GM19395 (cell line): ENCODE measurements at regions not wholly inside any gene's neighbourhood (a gene's known extent, or its start where the extent isn't known, plus 50 kb on each side); places are given as distances from the start of the nearest gene placed in this dataset.

ENCODE experiments used
- ATAC-seq: cut with Tn5 transposase; IDR thresholded peaks from one replicate; pipeline ENCODE4 v1.9.1; 2021; ENCODE audit warnings: mild to moderate bottlenecking, moderate library complexity; ENCODE audit not compliant: unreplicated experiment

DNA sequence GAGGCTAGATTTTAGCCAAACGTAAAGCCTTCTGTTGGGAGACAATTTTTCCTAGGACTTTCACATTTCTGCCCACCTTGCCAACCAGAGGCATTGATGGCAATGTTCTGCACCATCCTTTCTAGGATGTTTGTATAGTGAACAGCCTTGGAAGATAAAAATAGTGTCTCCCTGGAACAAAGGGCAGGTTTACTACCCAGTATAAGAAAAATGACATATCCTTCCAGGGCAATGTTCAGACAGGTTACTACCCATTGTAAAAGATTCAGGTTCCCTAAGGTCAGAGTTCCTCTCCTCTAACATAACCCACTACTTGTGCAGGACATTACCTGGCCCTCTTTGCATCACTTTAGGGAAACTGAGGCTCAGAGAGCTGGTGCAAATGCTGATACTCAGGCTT lies 248.2 kb upstream of the VEPH1 start:
- no peak for ATAC-seq

DNA sequence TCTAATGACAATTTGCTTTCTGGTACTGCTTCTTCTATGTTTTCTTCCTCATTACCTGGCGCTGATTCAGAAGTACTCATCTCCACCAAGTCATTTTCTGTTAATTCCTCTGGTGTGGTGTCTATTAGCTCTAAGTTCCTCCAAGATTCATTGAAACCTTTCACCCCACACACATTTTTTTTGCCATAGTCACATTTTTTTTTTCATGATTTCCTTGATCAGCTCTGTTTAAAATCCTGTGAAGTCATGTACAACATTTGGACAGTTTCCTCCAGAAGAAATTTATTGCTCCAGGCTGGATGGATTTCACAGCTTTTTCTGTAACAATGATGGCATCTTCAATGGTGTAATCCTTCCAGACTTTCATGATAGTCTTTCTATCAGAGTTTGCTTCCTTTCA lies 243.2 kb upstream of the VEPH1 start:
- no peak for ATAC-seq

- ATAC-seq: no peak
Measured at GRCh38 chr3:157741607-157742006, 238.4 kb upstream of the VEPH1 start.

DNA sequence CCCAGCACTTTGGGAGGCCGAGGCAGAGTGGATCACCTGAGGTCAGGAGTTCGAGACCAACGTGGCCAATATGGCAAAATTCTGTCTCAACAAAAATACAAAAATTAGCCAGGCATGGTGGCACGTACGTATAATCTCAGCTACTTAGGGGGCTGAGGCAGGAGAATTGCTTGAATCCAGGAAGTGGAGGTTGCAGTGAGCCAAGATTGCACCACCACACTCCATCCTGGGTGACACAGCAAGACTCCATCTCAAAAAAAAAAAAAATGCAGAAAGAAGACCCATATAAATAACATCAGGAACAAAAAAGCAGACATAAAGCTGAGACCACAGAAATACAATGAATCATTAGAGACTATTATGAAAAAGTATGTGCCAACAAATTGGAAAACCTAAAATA lies 235.2 kb upstream of the VEPH1 start:
- no peak for ATAC-seq

GRCh38 chr3:157718800-157719199 lies 215.6 kb upstream of the VEPH1 start:
- no peak for ATAC-seq

GRCh38 chr3:157713101-157713500 lies 209.9 kb upstream of the VEPH1 start:
- ATAC-seq: no peak

- no peak for ATAC-seq
Measured at GRCh38 chr3:157705258-157705657, 202.0 kb upstream of the VEPH1 start.

DNA sequence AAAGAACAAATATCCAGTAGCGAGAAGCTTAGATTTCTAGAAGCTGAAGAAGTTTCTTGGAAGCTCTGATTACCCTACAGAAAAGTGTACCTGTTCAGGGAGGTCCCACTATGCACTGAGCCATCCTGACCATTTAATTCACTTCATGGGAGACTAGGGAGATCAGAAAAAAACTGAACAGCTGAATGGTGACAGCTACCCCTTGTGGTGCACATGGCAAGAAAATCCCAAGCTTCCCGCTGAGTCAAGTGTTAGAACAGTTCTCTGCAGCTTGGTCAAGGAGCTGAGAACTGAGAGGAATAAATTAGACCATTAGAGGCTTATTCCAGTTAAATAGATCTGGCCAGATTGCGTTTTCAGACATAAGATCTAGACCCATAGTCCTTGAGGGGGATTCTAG lies 197.2 kb upstream of the VEPH1 start:
- ATAC-seq: no peak

GRCh38 chr3:157695586-157695985 lies 192.4 kb upstream of the VEPH1 start:
- no peak for ATAC-seq

- ATAC-seq: no peak
Measured at GRCh38 chr3:157695103-157695502, 191.9 kb upstream of the VEPH1 start.

- ATAC-seq: no peak
Measured at GRCh38 chr3:157693762-157694161, 190.5 kb upstream of the VEPH1 start.

DNA sequence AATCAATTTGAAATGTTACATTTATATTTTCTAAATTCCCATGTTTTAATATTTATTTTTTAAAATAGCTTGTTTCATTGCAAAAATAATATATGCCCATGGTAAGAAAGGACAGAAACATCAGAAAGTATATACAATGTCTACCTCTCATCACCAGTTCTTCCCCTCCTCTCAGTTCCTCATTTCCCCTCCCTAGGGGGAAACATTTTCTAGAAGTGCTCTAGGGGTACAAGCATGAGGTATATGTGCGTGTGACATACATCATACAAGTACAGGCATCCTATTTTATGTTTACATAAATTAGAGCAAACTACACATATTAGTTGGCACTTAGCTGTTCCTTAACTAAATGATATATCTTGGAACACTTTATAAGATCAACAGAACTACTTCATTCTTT lies 189.3 kb upstream of the VEPH1 start:
- peak; percentile 73 for ATAC-seq

DNA sequence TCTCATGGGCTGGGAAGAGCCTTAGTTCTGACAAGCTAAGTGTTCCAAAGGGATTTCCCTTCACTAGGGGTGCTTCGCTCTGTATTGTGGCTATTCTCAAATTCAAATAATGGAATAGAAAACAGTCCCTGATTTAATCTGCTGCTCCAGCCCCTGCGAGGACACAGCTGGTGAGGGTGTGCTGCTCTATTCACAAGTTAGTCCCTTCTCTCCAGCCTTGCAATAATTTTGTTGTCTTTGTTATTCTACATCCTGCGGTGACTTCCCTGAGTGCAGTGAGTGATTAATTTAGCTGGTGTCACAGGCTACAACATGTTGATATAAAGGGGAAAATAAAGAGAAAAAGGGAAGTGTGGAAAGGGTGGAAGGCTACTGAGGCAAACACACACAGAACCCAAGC lies 180.5 kb upstream of the VEPH1 start:
- no peak for ATAC-seq

GRCh38 chr3:157672061-157672460 lies 168.8 kb upstream of the VEPH1 start:
- ATAC-seq: no peak

DNA sequence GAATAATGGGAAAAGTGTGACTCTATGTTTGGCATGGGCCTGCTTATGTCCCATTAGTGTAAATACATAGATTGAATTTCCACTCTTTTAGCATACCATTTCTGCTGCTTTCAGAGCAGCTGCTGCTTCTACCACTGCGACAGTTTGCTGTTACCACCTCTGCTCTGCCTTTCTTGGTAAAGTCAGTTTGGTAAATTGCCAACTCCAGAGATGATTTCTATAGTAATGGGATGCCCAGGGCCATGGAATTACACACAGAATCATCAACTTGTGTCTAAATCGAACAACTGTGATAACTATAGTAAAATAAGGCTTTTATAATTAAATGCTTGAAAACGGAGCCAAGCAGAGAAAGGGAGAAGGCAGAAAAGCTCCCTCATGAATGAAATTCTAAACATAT lies 168.4 kb upstream of the VEPH1 start:
- ATAC-seq: no peak

DNA sequence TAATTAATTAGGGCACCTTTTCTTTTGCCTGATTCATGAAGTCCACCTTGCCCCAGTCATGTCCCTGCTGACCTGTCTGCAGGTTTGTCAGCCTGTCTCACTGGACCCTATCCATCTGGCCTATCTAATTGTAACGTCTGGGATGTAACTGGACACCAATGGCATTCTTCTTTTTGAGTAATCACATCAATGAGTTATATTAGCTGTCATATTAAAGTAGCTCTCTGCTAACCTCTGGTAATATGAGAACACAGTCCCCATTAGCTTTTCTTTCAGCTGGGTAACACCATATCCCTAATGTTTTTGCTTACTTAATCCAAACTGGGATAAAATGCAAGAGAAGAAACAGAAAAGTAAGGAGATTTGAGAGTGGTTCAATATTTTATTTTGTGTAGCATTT lies 166.2 kb upstream of the VEPH1 start:
- no peak for ATAC-seq

DNA sequence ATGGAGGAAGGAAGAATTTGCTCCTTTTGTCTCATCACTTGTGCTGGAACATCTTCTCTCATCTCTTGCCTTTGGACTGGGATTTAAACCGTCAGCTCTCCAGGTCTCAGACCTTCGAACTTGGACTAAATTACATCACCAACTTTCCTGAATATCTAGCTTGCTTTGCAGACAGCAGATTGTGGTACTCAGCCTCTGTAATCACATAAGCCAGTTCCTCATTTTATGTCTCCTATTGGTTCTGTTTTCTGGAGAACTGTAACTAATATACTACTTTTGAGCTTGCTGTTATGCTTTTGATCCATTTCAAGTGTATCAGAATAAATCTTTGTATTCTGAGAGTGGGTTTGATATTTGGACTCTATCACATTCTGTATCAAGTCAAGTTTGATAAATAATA lies 164.3 kb upstream of the VEPH1 start:
- no peak for ATAC-seq

- no peak for ATAC-seq
Measured at GRCh38 chr3:157662171-157662570, 159.0 kb upstream of the VEPH1 start.

DNA sequence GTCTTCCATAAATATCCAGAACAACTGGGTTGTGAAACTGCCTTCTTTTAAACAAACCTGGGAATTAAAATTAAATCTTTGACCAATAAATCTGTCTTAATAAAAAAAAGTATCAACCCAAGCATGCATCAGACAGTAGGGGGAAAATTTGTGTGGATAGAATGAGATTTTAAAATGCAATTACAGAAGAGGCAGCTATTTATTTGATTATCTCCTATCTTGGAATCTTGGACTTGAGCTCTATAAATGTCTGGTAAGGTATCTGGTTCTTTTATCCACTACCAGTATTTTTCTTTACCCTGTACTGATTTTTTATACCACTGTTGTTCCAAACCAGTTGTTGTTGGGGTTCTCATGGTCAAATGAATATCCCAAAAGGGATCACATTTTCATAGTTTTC lies 157.6 kb upstream of the VEPH1 start:
- no peak for ATAC-seq

DNA sequence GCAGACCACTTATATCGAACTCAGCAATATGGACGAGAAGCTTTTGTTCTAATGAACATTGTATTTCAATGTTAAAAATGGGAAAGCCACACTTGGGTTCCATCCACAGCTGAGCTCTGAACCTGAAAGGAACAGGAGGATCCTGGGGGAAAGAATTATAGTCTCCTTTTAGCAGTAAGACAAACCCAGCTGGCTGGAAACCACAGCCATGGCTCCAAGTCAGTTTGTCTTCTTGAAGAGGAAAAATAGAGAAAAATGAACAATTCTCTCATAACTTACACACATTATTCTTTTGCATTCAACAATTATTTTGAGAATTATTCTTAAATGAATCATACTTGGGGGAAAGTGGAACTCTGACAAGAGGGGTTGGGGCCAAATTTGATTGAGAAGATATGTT lies 149.2 kb upstream of the VEPH1 start:
- no peak for ATAC-seq

- ATAC-seq: no peak
Measured at GRCh38 chr3:157650699-157651098, 147.5 kb upstream of the VEPH1 start.

GRCh38 chr3:157650172-157650571 lies 147.0 kb upstream of the VEPH1 start:
- ATAC-seq: no peak

DNA sequence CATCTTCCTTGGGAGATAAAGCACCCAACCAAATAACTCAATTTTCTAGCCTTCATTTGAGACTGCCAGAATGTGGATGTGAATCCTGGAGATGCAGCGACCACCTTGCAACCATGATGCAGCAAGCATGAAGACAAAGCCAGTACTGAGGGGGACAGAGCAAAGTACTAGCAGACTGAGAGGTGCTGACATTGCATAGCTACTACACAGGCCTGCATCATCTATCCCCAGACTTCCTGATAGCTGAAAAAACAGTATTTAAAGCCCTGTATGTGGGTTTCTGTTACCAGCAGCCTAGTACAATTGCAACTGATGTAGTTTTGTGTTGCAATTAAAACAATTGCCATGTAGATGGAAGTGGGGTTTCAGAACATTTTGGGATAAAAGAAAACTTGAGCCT lies 146.3 kb upstream of the VEPH1 start:
- no peak for ATAC-seq

GRCh38 chr3:157647820-157648219 lies 144.6 kb upstream of the VEPH1 start:
- ATAC-seq: no peak
